COLO668 (cell line): ENCODE measurements at regions not wholly inside any gene's neighbourhood (a gene's known extent, or its start where the extent isn't known, plus 50 kb on each side); places are given as distances from the start of the nearest gene placed in this dataset.
"Not testable (repeated sequence)": the region's sequence is repeated elsewhere in the genome, so short reads cannot be mapped to it uniquely, and the experiment has no call there.

Source experiments
- DNase-seq: peaks from one replicate; lab custom pipeline; 2025; ENCODE audit not compliant: unreplicated experiment; lab: John Stamatoyannopoulos, UW

DNA sequence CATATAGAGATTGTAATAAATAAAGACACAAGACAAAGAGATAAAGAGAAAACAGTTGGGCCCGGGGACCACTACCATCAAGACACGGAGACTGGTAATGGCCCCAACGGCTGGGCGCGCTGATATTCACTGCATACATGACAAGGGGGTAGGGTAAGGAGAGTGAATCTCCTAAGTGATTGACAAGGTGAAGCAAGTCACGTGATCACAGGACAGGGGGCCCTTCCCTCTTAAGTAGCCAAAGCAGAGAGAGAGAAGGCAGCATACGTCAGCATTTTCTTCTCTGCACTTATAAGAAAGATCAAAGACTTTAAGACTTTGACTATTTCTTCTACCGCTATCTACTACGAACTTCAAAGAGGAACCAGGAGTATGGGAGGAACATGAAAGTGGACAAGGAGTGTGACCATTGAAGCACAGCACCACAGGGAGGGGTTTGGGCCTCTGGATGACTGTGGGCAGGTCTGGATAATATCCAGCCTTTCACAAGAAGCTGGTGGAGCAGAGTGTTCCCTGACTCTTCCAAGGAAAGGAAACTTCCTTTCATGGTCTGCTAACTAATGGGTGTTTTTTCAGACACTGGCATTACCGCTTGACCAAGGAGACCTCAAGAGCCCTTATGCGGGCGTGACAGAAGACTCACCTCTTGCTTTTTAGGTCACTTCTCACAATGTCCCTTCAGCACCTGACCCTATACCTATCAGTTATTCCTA is 75.6 kb downstream of the MRPL39 start:
- not testable (repeated sequence) for DNase-seq

DNA sequence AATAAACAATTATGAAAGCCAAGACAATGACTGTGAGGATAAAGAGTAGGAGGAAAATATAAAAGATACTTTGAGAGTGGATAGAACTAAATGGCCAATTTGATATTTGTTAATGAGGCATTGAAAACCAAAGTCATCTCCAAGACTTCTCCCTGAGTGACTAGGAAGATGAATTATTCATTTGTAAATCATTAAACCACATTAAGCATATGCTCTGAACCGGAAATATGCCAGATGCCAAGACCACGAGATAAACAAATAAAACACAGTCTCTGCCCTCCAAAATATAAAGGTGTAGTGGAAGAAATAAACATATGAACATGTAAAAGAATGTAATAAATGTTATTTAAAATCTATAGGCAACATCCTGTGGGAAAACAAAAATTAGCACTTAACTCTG is 78.8 kb downstream of the MRPL39 start:
- DNase-seq: no peak

DNA sequence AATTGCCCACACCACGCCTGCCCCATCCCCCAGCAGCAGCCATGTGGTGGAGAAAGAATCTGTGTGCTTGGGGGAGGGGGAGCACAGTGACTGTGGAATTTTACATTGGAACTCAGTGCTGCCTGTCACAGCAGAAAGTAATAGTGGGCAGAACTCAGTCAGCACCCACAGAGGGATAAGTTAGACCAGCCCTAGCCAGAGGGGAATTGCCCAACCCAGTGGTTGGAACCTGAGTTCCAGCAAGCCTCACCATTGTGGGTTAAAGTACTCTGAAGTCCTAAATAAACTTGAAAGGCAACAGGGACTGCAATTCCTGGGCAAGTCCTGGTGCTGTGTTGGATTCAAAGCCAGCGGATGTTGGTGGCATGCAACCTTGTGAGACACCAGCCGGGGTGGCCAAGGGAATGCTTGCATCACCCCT is 88.8 kb downstream of the MRPL39 start:
- DNase-seq: no peak

DNA sequence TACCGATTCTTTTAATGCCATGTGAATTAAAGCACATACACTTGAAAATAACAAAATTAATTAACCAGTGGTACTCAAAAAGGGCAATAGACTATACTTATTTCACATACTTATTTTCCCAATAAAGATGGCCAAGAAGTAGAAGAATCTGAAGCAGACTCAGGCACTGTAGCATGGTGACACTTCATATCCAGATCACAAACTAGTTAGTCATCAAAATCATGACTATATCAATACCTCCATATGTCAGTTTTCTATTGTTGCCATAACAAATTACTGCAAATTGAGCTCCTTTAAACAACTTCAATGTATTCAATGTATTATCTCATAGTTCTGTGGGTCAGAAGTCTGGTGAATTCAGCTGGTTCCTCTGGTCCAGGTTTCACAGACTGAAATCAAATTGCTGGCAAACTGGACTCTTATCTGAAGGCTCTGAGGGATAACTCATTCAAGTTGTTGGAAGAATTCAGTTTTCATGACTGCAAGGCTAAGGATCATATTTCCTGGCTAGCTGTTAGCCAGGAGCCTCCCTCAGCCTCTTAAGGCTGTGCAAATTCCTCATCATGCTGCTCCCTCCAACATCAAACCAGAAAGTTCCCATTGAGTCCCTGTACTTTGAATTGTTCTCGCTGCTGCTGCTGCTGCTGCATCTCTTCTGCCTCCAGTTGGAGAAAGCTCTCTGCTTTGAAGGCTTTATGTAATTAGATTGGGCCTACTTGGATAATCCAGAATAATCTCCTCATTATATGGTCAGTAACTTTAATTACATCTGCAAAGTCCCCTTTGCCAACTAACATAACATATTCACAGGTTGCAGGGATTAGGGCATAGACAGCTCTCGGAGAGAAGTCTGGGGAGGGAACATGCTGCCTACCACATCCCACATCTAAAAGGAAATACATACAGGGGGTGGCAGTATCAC is 91.5 kb downstream of the MRPL39 start:
- no peak for DNase-seq

DNA sequence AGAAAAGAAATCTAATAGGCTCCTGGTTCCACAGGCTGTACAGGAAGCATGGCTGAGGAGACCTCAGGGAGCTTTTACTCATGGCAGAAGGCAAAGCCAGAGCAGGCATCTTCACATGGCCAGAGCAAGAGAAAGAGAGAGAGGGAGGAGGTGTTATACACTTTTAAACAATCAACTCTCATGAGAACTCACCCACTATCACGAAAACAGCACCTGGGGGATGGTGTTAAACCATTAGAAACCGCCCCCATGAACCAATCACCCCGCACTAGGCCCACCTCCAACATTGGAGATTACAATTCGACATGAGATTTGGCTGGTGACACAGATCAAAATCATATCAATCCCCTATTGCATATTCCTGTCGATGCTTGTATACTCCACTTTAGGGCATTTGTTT is 93.5 kb downstream of the MRPL39 start:
- DNase-seq: no peak

DNA sequence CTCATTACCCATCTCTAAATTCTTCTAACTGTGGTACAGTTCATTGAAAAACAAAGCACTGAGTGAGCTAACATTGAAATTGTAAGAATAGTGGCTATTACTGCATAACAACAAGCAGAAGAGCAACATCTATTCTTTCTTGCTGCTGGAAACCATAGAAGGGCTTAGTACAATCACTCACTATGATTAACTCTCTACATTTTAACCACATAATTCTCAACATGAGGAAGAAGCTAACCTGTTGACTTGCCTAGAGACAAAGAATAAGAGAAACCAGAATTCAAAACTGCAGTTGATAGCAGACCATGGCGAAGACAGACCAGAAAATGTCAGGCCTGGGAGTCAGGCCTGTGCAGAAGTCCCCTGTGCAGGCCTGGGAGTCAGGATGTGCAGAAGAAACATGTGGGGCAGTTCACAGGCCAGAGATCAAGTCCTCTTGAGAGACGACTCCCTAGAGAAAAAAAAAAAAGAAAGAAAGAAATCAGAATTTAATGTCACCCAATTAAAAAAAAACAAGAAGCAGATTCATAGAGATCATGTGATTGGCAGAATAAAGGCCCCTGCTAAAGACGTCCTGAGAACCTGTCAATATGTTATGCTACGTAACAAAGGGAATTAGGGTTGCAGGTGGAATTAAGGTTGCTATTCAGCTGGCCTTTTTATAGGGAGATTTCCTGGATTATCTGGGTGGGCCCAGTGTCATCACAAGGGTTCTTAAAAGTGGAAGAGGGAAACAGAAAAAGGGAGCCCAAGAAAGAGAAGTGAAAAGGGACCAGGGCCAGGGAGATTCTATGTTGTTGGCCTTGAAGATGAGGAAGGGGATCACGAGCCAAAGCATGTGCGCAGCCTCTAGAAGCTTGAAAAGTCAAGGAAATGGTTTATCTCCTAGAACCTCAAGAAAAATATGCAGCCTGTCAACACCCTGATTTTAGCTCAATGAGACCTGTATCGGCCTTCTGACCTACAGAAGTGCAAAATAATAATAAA is 94.9 kb downstream of the MRPL39 start:
- DNase-seq: no peak

DNA sequence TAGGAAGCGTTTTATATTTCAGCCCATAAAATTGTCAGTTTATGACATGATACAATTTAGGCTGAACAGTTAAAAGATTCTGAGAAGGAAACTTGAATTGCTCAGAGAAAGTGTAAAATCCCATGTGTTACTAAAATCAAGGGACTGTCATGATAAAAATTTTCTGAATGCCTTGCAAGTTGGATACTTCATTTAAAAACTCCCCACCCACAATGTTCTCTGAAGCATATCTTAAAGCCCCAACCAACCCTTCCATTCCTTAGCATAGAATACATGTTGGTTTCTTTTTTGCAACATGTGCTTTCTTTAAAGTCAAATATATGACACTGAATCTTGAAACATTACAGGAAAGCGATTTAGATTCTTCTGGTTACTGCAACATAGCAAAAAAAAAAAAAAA is 97.4 kb downstream of the MRPL39 start:
- no peak for DNase-seq

DNA sequence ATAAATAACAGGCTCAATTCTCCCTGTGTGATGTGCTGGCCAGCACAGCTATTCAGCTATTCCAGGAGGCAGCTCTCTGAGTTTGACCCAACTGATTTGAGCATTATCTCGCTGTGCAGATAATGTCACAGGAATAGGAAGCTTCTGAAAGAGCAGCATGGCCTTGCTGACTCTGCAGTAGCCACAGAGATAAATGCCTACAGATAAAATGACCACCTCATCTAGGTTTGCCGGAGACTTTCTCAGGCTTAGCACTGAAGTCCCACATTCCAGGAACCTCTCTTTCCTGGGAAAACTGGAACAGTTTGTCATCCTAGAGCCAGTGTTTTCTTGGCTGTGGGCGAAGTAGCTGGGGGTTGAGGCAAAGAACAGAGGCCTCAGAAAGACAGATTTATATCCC is 98.9 kb downstream of the MRPL39 start:
- DNase-seq: no peak

DNA sequence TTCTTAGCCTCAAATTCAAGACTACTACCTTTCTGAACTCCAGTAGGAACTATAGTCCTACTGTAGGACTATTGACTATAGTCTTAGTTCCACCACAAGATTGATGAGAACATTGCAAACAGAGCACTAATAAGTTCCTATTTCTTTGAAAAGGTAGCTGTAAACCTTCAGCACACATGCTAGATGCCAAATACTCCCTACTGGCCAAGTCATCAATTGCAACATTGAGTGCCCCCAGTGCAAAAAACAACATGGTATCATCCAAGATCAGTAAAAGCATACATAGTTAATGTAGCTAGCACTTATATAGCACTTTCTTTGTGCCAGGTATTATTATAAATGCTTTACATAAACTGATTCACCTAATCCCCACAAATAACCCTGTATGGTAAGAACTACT is 99.8 kb downstream of the MRPL39 start:
- DNase-seq: no peak

DNA sequence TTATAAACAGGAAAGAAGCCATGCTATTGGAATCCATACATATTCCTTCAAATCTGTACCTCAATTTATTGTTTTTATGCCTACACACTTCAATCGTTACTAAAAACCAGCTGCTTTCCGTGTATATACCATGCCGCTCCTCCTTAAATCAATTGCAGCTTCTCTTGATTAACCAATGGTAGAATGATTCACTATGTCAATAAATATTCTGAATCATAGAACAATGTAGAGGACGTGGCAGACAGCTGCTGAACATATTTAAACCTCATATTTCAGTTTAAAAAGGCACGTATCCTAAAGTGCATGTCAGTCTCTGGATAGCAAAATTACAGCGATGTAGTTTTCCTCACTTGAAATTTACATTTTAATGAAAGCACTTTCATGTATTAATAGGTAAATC is 100.4 kb downstream of the MRPL39 start:
- peak; percentile 35 for DNase-seq

DNA sequence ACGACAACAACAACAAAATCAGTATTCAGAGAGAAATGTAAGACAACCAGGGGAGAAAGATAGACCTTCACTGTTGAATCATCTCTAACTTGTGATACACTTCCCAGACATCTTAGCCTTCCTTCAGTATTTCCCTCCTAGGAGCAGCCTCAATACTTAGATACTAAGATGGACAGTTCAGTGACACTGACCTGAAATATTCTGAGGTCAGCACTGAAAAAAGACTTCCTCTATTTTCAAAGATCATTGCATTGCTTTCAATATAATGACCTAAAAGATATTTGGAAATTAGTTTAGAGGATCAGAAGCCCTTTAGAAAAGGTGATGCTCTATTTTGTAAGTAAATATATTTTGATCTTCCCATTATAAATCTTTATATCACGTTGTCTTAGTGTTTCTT is 101.0 kb downstream of the MRPL39 start:
- DNase-seq: no peak

DNA sequence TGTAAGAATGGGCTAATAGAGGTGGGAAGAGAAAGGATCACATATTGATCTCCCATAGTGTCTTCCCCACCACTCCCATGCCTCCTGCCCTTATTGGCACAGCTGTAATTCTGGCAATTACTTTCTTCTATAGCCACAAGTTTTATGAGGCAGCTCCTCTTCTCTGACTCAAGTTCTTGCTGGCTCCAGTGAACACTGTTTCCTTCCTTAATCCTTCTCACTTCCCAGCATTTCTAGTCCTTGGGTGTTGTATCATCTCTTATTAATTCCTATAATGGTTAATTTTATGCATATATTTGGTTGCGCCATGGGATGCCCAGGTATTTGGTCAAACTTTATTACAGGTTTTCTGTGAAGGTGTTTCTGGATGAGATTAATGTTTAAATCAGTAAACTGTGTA is 103.3 kb downstream of the MRPL39 start:
- no peak for DNase-seq

DNA sequence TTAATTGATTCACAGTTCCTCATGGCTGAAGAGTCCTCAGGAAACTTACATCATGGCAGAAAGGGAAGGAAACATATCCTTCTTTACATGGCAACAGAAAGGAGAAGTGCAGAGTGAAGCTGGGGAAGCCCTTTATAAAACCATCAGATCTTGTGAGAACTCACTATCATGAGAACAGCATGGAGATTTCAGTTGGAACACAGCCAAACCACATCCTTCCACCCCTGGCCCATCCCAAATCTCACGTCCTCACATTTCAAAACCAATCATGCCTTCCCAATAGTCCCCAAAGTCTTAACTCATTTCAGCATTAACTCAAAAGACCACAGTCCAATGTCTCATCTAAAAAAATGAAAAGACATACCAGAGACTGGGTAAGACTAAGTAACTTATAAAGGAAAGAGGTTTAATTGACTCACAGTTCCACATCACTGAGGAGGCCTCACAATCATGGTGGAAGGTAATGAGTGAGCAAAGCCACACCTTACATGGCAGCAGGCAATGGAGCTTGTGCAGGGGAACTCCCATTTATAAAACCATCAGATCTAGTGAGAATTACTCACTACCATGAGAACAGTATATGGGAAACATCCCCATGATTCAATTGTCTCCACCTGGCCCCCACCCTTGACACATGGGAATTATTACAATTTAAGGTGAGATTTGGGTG is 105.2 kb downstream of the MRPL39 start:
- DNase-seq: no peak

DNA sequence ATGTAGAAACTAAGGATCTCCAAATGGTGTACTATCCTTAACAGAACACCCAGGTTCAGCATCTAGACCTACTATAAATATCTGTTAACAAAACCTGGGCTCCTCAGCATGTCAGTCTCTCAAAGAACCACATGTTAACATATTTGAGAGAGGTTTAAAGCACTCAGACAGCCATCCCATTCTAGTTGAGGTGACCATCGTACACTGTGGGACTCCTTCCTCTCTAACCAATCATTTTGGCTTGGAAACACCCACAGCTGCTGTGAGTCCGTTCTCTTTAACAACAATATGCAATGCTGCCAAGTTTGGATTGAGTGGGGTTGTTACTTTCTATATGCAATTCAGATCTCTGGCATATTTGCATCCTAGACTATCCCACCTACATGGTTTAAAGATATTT is 105.8 kb downstream of the MRPL39 start:
- no peak for DNase-seq

DNA sequence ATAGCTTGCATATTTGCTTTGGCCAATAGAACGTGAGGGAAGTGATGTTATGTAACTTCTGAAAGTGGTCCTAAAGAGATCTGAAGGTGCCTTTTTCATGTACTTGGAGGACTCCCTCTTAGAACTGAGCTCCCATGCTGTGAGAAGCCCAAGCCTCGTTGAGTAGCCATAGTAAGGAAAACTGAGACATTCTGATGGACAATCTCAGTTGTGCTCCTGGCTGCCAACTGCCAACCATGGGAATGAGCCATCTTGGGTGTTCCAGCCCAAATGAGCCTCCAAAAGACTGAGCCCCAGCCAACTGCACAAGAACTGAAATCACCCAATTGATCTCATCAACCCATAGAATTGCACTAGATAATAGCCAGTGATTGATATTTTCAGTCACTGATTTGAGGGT is 106.7 kb downstream of the MRPL39 start:
- no peak for DNase-seq

DNA sequence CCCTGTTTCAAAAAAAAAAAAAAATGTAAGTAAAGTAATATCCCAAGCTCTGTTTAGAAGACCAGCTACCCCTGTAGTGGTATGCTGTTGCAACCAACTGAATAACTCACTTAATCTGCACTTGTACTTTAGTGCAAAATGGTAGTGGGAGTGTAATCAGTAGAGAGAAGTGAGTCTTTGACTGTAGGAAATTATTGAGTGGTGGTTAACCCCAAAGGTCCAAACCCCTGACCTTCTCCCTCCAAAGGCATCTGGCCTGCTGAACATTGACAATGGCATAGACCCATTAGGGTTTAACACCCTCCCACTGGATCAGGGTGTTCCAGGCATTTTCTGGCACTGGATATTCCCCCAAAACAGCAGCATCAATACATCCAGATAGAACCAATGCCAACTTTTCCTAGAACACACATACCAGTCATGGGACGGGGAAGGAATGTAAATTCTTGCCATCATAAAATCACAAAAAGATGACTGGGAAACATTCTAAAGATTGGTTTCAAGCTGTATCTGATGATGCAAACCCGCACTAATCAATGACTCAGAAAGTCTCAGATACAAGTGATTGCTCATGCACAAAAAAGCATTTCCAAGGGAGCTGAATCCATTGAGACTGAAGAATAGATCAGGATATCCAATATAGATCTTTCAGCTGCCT is 110.3 kb downstream of the MRPL39 start:
- no peak for DNase-seq

DNA sequence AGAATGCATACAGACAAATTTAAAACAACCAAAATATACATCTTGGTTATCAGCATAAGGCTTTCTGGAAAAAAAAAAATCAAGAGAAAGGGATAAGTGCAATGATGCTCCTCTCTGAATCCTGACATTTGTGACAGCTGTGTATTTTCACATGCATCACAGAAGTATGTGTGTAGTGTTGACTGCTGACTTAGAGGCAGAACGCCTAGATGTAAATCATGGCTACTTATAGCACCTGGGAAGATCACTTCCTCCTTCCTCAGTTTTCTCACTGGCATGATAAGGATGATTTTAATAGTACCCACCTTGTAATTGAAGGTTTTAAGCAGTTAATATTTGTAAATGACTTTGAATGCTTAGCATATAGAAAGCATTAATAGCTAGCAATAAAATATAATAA is 112.5 kb downstream of the MRPL39 start:
- DNase-seq: no peak

DNA sequence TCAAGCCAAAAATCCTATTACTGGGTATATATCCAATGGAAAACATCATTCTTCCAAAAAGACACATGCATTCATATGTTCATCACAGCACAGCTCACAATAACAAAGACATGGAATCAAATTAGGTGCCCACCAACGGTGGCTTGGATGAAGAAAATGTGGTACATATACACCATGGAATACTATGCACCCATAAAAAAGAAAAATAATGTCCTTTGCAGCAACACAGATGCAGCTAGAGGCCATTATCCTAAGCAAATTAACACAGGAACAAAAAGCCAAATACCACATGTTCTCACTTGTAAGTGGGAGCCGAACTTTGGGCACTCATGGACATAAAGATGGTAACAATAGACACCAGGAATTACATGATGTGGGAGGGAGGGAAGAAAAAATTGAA is 113.6 kb downstream of the MRPL39 start:
- DNase-seq: no peak

DNA sequence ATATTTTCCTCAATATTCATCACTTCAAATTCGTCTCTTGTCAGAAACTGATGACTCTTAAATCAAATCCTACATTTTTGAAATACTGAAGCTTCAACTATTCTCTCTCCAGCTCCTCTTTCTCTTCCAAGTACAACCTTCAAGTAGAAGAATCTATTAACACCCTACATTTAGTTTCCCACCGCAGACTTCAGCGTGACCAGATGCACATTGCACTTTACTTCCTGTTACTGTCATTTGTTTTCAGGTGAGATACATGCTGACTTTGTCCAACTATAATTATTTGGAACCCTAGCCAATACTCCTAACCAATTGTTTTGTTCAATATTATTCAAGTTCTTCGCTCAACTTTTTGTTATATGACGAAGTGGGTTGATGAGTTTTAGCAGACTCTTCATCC is 116.0 kb downstream of the MRPL39 start:
- DNase-seq: no peak

DNA sequence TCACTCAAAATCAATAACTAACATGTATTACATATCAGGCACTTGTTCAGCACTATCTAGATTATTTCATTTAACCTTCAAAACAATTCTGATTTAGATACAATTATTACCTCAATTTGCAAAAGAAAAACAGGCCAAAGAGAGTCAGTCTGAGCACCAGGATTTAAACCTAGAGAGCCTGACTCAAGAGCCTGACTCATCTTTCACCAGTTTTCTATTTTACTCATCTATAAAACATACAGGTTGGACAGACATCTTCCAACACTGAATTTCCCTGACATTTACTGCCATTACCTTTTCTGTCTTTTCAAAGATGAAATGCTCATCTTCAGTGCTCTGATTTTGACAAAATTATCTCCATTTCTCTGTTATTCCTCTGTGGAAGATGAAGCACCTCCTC is 116.5 kb downstream of the MRPL39 start:
- no peak for DNase-seq
